Duodenal mucosa (tissue), 2 donors: ENCODE measurements at regions not wholly inside any gene's neighbourhood (a gene's known extent, or its start where the extent isn't known, plus 50 kb on each side); places are given as distances from the start of the nearest gene placed in this dataset.

Experiments used
- H3K27ac ChIP-seq: one replicate; pipeline ENCODE4 v1.7.0; 2013; ENCODE audit warnings: low read depth, low read length
- H3K27me3 ChIP-seq, 2 donors: one replicate each; pipeline ENCODE4 v1.7.0; 2013; ENCODE audit warnings: low read length in 2 of 2, control low read depth in 1 of 2; ENCODE audit not compliant: insufficient read depth in 2 of 2, control insufficient read depth in 1 of 2
- H3K36me3 ChIP-seq, 2 donors: one replicate each; pipeline ENCODE4 v1.7.0; 2013; ENCODE audit warnings: low read length in 2 of 2, control low read depth in 1 of 2; ENCODE audit not compliant: insufficient read depth in 2 of 2, control insufficient read depth in 1 of 2
- H3K4me1 ChIP-seq, 2 donors: one replicate each; pipeline ENCODE4 v1.7.0; 2013; ENCODE audit warnings: low read length in 2 of 2, control low read depth in 1 of 2; ENCODE audit not compliant: insufficient read depth in 2 of 2, control insufficient read depth in 1 of 2
- H3K4me3 ChIP-seq, 2 donors: one replicate each; pipeline ENCODE4 v1.7.0; 2013; ENCODE audit warnings: low read length in 2 of 2, low read depth in 1 of 2
- H3K9ac ChIP-seq, 2 donors: one replicate each; pipeline ENCODE4 v1.7.0; 2013; ENCODE audit warnings: low read length in 2 of 2, low read depth in 1 of 2
- H3K9me3 ChIP-seq, 2 donors: one replicate each; pipeline ENCODE4 v1.7.0; 2013; ENCODE audit warnings: low read length in 2 of 2, control low read depth in 1 of 2; ENCODE audit not compliant: control insufficient read depth in 1 of 2

- no peaks in the 10 kb centered on the region for H3K4me1 ChIP-seq
- no peaks in the 10 kb centered on the region for H3K27me3 ChIP-seq
- no peaks in the 10 kb centered on the region for H3K36me3 ChIP-seq
- H3K9me3 ChIP-seq = no peaks in the 10 kb centered on the region
- no peak overlapping the region for H3K9ac ChIP-seq
- H3K27ac ChIP-seq = no peak overlapping the region
- H3K4me3 ChIP-seq = no peak overlapping the region
These were observed 139.9 kb downstream of the LRRC30 start for GRCh38 chr18:7370802-7371201.

GRCh38 chr18:7373441-7373840 is 142.6 kb downstream of the LRRC30 start:
- Histone ChIP-seq H3K36me3 (no peaks in the 10 kb centered on the region), H3K9ac (no peak overlapping the region), H3K4me3 (no peak overlapping the region), H3K27ac (no peak overlapping the region), H3K27me3 (no peaks in the 10 kb centered on the region), H3K9me3 (peaks cover 4 to 6% of the 10 kb centered on the region in 2 donors), H3K4me1 (no peaks in the 10 kb centered on the region)

GRCh38 chr18:7381307-7381706 is 150.4 kb downstream of the LRRC30 start:
- no peaks in the 10 kb centered on the region for H3K27me3 ChIP-seq
- H3K27ac ChIP-seq = no peak overlapping the region
- H3K36me3 ChIP-seq = no peaks in the 10 kb centered on the region
- no peak overlapping the region for H3K9ac ChIP-seq
- H3K4me3 ChIP-seq = no peak overlapping the region
- no peaks in the 10 kb centered on the region for H3K4me1 ChIP-seq
- H3K9me3 ChIP-seq = peaks cover 4 to 6% of the 10 kb centered on the region in 2 donors

- no peaks in the 10 kb centered on the region for H3K36me3 ChIP-seq
- no peaks in the 10 kb centered on the region for H3K27me3 ChIP-seq
- no peaks in the 10 kb centered on the region for H3K9me3 ChIP-seq
- no peak overlapping the region for H3K9ac ChIP-seq
- H3K27ac ChIP-seq = no peak overlapping the region
- no peaks in the 10 kb centered on the region for H3K4me1 ChIP-seq
- no peak overlapping the region for H3K4me3 ChIP-seq
These were observed 151.6 kb downstream of the LRRC30 start for GRCh38 chr18:7382328-7383001.

- Histone ChIP-seq H3K9me3 (no peaks in the 10 kb centered on the region), H3K27ac (no peak overlapping the region), H3K4me3 (no peak overlapping the region)
These were observed 152.4 kb downstream of the LRRC30 start for GRCh38 chr18:7383002-7383980.

GRCh38 chr18:7388741-7389140 is 157.9 kb downstream of the LRRC30 start:
- no peak overlapping the region for H3K9ac ChIP-seq
- H3K36me3 ChIP-seq = no peaks in the 10 kb centered on the region
- no peaks in the 10 kb centered on the region for H3K9me3 ChIP-seq
- H3K27ac ChIP-seq = no peak overlapping the region
- H3K4me3 ChIP-seq = no peak overlapping the region
- H3K4me1 ChIP-seq = no peaks in the 10 kb centered on the region
- no peaks in the 10 kb centered on the region for H3K27me3 ChIP-seq

More at GRCh38 chr18:7383002-7383980, 152.4 kb downstream of the LRRC30 start:
- Histone ChIP-seq H3K36me3 (no peaks in the 10 kb centered on the region), H3K4me1 (no peaks in the 10 kb centered on the region), H3K27me3 (no peaks in the 10 kb centered on the region), H3K9ac (no peak overlapping the region)

GRCh38 chr18:7390731-7391492 is 160.0 kb downstream of the LRRC30 start:
- Histone ChIP-seq H3K36me3 (no peaks in the 10 kb centered on the region), H3K4me3 (no peak overlapping the region), H3K9ac (no peak overlapping the region), H3K9me3 (no peaks in the 10 kb centered on the region), H3K27ac (no peak overlapping the region), H3K27me3 (no peaks in the 10 kb centered on the region), H3K4me1 (no peaks in the 10 kb centered on the region)

- Histone ChIP-seq H3K36me3 (no peaks in the 10 kb centered on the region), H3K9me3 (no peaks in the 10 kb centered on the region), H3K27ac (no peak overlapping the region), H3K27me3 (no peaks in the 10 kb centered on the region), H3K4me3 (no peak overlapping the region), H3K4me1 (no peaks in the 10 kb centered on the region), H3K9ac (no peak overlapping the region)
These were observed 162.2 kb downstream of the LRRC30 start for GRCh38 chr18:7393080-7393479.

GRCh38 chr18:7394050-7394659 is 163.3 kb downstream of the LRRC30 start:
- Histone ChIP-seq H3K27me3 (no peaks in the 10 kb centered on the region), H3K9ac (no peak overlapping the region), H3K9me3 (no peaks in the 10 kb centered on the region), H3K27ac (no peak overlapping the region), H3K36me3 (no peaks in the 10 kb centered on the region), H3K4me3 (no peak overlapping the region), H3K4me1 (no peaks in the 10 kb centered on the region)
